ENCODE measurements at regions not wholly inside any gene's neighbourhood (a gene's known extent, or its start where the extent isn't known, plus 50 kb on each side); places are given as distances from the start of the nearest gene placed in this dataset.

DNA sequence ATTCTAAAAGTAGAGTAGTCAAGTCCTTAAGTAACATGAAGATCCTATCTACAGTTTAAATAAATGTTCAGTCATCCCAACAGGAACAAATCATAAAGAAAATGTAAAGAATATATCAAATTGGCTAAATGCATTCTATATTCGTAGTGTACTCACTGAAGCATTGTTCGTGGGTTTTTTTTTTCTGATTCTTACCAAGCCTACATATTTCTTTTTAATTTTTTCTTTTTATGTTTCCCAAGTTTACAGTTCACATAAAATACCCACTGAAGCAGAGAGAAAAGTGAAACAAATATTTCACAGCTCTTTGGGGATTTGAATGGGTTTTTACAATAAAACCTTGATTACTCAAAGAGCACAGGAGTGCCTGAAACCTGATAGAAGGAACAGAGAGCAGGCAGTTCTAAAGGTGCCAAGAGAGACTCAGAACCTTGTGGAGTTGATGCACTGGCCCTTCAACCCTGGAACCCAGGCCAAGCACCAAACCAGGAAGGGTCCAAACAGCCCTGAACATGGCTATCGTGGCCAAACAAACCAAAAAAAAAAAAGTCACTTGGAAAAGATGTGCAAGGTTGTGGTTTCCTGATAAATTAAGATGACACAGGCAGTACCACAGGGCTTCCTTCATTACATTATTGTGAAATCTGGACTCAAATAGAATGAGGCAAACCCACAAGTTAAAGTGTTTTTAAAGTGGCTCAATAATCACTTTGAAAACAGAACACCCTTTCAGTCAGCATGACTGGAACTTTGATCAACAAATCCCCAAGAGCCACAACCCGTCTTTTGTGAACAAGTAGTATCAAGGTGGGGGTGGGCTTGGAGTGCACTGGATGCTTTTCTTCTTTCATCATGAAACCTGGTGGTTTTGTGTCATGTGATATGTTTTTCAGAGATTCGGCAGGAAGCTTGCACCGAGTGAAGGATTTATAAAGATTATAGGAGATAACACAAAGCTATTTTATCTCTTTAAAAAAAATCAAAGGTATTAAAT is 245.0 kb upstream of the FN1 start (continued):
- TF ChIP-seq, protein P1, sequence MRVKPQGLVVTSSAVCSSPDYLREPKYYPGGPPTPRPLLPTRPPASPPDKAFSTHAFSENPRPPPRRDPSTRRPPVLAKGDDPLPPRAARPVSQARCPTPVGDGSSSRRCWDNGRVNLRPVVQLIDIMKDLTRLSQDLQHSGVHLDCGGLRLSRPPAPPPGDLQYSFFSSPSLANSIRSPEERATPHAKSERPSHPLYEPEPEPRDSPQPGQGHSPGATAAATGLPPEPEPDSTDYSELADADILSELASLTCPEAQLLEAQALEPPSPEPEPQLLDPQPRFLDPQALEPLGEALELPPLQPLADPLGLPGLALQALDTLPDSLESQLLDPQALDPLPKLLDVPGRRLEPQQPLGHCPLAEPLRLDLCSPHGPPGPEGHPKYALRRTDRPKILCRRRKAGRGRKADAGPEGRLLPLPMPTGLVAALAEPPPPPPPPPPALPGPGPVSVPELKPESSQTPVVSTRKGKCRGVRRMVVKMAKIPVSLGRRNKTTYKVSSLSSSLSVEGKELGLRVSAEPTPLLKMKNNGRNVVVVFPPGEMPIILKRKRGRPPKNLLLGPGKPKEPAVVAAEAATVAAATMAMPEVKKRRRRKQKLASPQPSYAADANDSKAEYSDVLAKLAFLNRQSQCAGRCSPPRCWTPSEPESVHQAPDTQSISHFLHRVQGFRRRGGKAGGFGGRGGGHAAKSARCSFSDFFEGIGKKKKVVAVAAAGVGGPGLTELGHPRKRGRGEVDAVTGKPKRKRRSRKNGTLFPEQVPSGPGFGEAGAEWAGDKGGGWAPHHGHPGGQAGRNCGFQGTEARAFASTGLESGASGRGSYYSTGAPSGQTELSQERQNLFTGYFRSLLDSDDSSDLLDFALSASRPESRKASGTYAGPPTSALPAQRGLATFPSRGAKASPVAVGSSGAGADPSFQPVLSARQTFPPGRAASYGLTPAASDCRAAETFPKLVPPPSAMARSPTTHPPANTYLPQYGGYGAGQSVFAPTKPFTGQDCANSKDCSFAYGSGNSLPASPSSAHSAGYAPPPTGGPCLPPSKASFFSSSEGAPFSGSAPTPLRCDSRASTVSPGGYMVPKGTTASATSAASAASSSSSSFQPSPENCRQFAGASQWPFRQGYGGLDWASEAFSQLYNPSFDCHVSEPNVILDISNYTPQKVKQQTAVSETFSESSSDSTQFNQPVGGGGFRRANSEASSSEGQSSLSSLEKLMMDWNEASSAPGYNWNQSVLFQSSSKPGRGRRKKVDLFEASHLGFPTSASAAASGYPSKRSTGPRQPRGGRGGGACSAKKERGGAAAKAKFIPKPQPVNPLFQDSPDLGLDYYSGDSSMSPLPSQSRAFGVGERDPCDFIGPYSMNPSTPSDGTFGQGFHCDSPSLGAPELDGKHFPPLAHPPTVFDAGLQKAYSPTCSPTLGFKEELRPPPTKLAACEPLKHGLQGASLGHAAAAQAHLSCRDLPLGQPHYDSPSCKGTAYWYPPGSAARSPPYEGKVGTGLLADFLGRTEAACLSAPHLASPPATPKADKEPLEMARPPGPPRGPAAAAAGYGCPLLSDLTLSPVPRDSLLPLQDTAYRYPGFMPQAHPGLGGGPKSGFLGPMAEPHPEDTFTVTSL (CRISPR knock-in tag; IDR thresholded peaks at IDR 0.05; ENCODE audit: borderline replicate concordance): peak; percentile 99
- TF ChIP-seq HIVEP1 (CRISPR knock-in tag; IDR thresholded peaks at IDR 0.05) (no peak; the same call in 1 of the 2 replicates), ZNF121 (CRISPR knock-in tag; IDR thresholded peaks at IDR 0.05) (peak; percentile 66; the same call in 1 of the 2 replicates), SOX13 (IDR thresholded peaks at IDR 0.05) (peak; percentile 91), SOX13 (CRISPR knock-in tag; conservative IDR thresholded peaks at IDR 0.05 in 1 of 2, IDR thresholded peaks at IDR 0.05 in 1 of 2) (peak in 1 of 2 experiments; percentile 92; a peak in 2 of 4 replicates), CBX5 (CRISPR knock-in tag; IDR thresholded peaks at IDR 0.05; ENCODE audit: borderline replicate concordance) (peak; percentile 83), ZFP1 (CRISPR knock-in tag; IDR thresholded peaks at IDR 0.05) (peak; percentile 76; the same call in 1 of the 2 replicates)
- TF ChIP-seq, protein P2, sequence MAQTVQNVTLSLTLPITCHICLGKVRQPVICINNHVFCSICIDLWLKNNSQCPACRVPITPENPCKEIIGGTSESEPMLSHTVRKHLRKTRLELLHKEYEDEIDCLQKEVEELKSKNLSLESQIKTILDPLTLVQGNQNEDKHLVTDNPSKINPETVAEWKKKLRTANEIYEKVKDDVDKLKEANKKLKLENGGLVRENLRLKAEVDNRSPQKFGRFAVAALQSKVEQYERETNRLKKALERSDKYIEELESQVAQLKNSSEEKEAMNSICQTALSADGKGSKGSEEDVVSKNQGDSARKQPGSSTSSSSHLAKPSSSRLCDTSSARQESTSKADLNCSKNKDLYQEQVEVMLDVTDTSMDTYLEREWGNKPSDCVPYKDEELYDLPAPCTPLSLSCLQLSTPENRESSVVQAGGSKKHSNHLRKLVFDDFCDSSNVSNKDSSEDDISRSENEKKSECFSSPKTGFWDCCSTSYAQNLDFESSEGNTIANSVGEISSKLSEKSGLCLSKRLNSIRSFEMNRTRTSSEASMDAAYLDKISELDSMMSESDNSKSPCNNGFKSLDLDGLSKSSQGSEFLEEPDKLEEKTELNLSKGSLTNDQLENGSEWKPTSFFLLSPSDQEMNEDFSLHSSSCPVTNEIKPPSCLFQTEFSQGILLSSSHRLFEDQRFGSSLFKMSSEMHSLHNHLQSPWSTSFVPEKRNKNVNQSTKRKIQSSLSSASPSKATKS (CRISPR knock-in tag; IDR thresholded peaks at IDR 0.05): peak; percentile 97; the same call in 1 of the 2 replicates
- TF ChIP-seq, protein P3, sequence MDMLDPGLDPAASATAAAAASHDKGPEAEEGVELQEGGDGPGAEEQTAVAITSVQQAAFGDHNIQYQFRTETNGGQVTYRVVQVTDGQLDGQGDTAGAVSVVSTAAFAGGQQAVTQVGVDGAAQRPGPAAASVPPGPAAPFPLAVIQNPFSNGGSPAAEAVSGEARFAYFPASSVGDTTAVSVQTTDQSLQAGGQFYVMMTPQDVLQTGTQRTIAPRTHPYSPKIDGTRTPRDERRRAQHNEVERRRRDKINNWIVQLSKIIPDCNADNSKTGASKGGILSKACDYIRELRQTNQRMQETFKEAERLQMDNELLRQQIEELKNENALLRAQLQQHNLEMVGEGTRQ (IDR thresholded peaks at IDR 0.05; ENCODE audit: low read depth, low read length): no peak; the same call in 1 of the 2 replicates
- TF ChIP-seq, protein P3 (CRISPR knock-in tag; IDR thresholded peaks at IDR 0.05; ENCODE audit: borderline replicate concordance): peak; percentile 75; the same call in 1 of the 2 replicates
- TF ChIP-seq, protein P4, sequence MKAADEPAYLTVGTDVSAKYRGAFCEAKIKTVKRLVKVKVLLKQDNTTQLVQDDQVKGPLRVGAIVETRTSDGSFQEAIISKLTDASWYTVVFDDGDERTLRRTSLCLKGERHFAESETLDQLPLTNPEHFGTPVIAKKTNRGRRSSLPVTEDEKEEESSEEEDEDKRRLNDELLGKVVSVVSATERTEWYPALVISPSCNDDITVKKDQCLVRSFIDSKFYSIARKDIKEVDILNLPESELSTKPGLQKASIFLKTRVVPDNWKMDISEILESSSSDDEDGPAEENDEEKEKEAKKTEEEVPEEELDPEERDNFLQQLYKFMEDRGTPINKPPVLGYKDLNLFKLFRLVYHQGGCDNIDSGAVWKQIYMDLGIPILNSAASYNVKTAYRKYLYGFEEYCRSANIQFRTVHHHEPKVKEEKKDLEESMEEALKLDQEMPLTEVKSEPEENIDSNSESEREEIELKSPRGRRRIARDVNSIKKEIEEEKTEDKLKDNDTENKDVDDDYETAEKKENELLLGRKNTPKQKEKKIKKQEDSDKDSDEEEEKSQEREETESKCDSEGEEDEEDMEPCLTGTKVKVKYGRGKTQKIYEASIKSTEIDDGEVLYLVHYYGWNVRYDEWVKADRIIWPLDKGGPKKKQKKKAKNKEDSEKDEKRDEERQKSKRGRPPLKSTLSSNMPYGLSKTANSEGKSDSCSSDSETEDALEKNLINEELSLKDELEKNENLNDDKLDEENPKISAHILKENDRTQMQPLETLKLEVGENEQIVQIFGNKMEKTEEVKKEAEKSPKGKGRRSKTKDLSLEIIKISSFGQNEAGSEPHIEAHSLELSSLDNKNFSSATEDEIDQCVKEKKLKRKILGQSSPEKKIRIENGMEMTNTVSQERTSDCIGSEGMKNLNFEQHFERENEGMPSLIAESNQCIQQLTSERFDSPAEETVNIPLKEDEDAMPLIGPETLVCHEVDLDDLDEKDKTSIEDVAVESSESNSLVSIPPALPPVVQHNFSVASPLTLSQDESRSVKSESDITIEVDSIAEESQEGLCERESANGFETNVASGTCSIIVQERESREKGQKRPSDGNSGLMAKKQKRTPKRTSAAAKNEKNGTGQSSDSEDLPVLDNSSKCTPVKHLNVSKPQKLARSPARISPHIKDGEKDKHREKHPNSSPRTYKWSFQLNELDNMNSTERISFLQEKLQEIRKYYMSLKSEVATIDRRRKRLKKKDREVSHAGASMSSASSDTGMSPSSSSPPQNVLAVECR (CRISPR knock-in tag; IDR thresholded peaks at IDR 0.05; ENCODE audit: borderline replicate concordance): peak; percentile 50; the same call in 1 of the 2 replicates
- TF ChIP-seq, protein P5, sequence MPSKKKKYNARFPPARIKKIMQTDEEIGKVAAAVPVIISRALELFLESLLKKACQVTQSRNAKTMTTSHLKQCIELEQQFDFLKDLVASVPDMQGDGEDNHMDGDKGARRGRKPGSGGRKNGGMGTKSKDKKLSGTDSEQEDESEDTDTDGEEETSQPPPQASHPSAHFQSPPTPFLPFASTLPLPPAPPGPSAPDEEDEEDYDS (CRISPR knock-in tag; IDR thresholded peaks at IDR 0.05): peak; percentile 63; the same call in 1 of the 2 replicates

Data from HepG2 (cell line).